ENCODE measurements at regions not wholly inside any gene's neighbourhood (a gene's known extent, or its start where the extent isn't known, plus 50 kb on each side); places are given as distances from the start of the nearest gene placed in this dataset.

DNA sequence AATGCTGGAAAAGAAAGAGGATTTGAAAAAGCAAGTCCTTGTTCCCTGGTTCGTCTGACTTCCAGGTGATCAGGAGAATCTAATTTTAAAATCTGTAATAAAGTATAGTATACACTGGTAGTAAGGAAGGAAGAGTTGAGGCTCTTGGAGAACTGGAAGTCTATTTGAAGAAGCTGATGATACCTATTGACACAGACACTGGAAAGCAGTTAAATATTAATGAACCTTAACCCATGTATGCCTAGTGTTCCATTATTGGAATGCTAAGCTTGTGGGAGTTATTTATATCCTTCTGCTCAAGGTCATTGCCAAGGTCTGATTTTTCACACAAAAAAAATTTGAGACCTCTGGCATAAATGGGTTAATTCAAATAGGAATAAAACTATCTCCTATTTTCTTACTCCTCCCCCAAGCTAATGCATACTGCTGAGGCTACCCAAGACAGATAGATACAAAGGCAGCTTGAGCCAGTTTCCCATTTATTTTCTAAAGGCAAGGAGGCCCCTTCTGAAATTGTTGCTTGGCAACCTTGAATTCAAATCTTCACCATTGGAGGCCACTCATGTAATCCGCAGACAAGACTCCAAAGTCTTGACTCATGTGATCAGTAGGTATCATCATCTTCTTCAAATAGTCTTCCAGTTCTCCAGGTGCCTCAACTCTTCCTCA is 110.2 kb downstream of the FZD1 start:
- no peak for TF ChIP-seq CREB1 (IDR thresholded peaks at IDR 0.05; ENCODE audit: low read depth)
- no peak for TF ChIP-seq USF1 (IDR thresholded peaks at IDR 0.05)
- TF ChIP-seq TEAD4 (IDR thresholded peaks at IDR 0.05), result no peak
- no peak for TF ChIP-seq TAF1 (IDR thresholded peaks at IDR 0.05; ENCODE audit: low read depth)
- no peak for TF ChIP-seq RAD21 (IDR thresholded peaks at IDR 0.05; ENCODE audit: low read depth)
- no peak for TF ChIP-seq TCF12 (IDR thresholded peaks at IDR 0.05; ENCODE audit: low read depth)
- no peak for TF ChIP-seq YY1 (IDR thresholded peaks at IDR 0.05; ENCODE audit: low read depth)
- no peak for TF ChIP-seq CEBPB (IDR thresholded peaks at IDR 0.05)
- TF ChIP-seq, protein P1, sequence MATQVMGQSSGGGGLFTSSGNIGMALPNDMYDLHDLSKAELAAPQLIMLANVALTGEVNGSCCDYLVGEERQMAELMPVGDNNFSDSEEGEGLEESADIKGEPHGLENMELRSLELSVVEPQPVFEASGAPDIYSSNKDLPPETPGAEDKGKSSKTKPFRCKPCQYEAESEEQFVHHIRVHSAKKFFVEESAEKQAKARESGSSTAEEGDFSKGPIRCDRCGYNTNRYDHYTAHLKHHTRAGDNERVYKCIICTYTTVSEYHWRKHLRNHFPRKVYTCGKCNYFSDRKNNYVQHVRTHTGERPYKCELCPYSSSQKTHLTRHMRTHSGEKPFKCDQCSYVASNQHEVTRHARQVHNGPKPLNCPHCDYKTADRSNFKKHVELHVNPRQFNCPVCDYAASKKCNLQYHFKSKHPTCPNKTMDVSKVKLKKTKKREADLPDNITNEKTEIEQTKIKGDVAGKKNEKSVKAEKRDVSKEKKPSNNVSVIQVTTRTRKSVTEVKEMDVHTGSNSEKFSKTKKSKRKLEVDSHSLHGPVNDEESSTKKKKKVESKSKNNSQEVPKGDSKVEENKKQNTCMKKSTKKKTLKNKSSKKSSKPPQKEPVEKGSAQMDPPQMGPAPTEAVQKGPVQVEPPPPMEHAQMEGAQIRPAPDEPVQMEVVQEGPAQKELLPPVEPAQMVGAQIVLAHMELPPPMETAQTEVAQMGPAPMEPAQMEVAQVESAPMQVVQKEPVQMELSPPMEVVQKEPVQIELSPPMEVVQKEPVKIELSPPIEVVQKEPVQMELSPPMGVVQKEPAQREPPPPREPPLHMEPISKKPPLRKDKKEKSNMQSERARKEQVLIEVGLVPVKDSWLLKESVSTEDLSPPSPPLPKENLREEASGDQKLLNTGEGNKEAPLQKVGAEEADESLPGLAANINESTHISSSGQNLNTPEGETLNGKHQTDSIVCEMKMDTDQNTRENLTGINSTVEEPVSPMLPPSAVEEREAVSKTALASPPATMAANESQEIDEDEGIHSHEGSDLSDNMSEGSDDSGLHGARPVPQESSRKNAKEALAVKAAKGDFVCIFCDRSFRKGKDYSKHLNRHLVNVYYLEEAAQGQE (IDR thresholded peaks at IDR 0.05; ENCODE audit: low read depth), result no peak
- TF ChIP-seq FOXM1 (IDR thresholded peaks at IDR 0.05; ENCODE audit: borderline replicate concordance, low read depth), result no peak
- no peak for TF ChIP-seq EP300 (IDR thresholded peaks at IDR 0.05; ENCODE audit: borderline replicate concordance)
- TF ChIP-seq NFIC (IDR thresholded peaks at IDR 0.05), result no peak
- TF ChIP-seq EGR1 (IDR thresholded peaks at IDR 0.05), result no peak
- no peak for TF ChIP-seq ZBTB7A (IDR thresholded peaks at IDR 0.05; ENCODE audit: low read depth)
- TF ChIP-seq MAX (IDR thresholded peaks at IDR 0.05), result no peak

- TF ChIP-seq TCF12 (IDR thresholded peaks at IDR 0.05; ENCODE audit: low read depth) (no peak), EGR1 (IDR thresholded peaks at IDR 0.05) (no peak), RAD21 (IDR thresholded peaks at IDR 0.05; ENCODE audit: low read depth) (no peak), USF1 (IDR thresholded peaks at IDR 0.05) (no peak), CREB1 (IDR thresholded peaks at IDR 0.05; ENCODE audit: low read depth) (no peak), CEBPB (IDR thresholded peaks at IDR 0.05) (no peak)
These were observed 111.1 kb downstream of the FZD1 start for GRCh38 chr7:91375378-91375777.

DNA sequence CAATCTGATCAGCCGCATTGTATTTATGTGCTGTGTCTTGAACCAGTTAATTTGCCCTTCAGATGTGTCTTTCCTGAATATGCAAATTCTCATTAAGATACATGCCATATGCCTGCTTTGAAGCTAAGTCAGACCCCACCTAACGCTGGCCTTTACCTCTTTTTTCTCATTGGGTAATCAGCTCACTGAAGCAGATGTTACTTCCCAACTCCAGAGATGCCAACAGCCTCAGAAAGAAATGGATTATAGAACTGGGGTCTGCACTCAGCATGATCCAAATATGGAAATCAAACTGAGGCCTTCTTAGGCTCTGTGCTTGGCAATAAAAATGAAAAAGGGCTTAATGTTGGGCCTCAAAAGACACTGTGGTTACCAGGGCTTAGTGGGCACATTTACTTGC is 113.9 kb downstream of the FZD1 start:
- TF ChIP-seq TAF1 (IDR thresholded peaks at IDR 0.05; ENCODE audit: low read depth) (no peak), FOXM1 (IDR thresholded peaks at IDR 0.05; ENCODE audit: borderline replicate concordance, low read depth) (no peak), NFIC (IDR thresholded peaks at IDR 0.05) (no peak), CREB1 (IDR thresholded peaks at IDR 0.05; ENCODE audit: low read depth) (no peak), YY1 (IDR thresholded peaks at IDR 0.05; ENCODE audit: low read depth) (no peak), TEAD4 (IDR thresholded peaks at IDR 0.05) (no peak), CEBPB (IDR thresholded peaks at IDR 0.05) (no peak), RAD21 (IDR thresholded peaks at IDR 0.05; ENCODE audit: low read depth) (no peak), USF1 (IDR thresholded peaks at IDR 0.05) (no peak)
- TF ChIP-seq, protein P1 (IDR thresholded peaks at IDR 0.05; ENCODE audit: low read depth), result no peak

GRCh38 chr7:91379236-91379635 is 115.0 kb downstream of the FZD1 start:
- TF ChIP-seq USF1 (IDR thresholded peaks at IDR 0.05), result no peak
- TF ChIP-seq FOXM1 (IDR thresholded peaks at IDR 0.05; ENCODE audit: borderline replicate concordance, low read depth), result no peak
- TF ChIP-seq, protein P1 (IDR thresholded peaks at IDR 0.05; ENCODE audit: low read depth), result no peak
- TF ChIP-seq TAF1 (IDR thresholded peaks at IDR 0.05; ENCODE audit: low read depth), result no peak
- no peak for TF ChIP-seq TCF12 (IDR thresholded peaks at IDR 0.05; ENCODE audit: low read depth)
- TF ChIP-seq NFIC (IDR thresholded peaks at IDR 0.05), result no peak
- no peak for TF ChIP-seq RAD21 (IDR thresholded peaks at IDR 0.05; ENCODE audit: low read depth)
- TF ChIP-seq EGR1 (IDR thresholded peaks at IDR 0.05), result no peak
- TF ChIP-seq CEBPB (IDR thresholded peaks at IDR 0.05), result no peak
- TF ChIP-seq TEAD4 (IDR thresholded peaks at IDR 0.05), result no peak
- no peak for TF ChIP-seq EP300 (IDR thresholded peaks at IDR 0.05; ENCODE audit: borderline replicate concordance)
- no peak for TF ChIP-seq ZBTB7A (IDR thresholded peaks at IDR 0.05; ENCODE audit: low read depth)
- TF ChIP-seq YY1 (IDR thresholded peaks at IDR 0.05; ENCODE audit: low read depth), result no peak
- no peak for TF ChIP-seq MAX (IDR thresholded peaks at IDR 0.05)
- no peak for TF ChIP-seq CREB1 (IDR thresholded peaks at IDR 0.05; ENCODE audit: low read depth)

All from Ishikawa (cell line).